Right cardiac atrium (tissue), 5 donors: ENCODE measurements at regions not wholly inside any gene's neighbourhood (a gene's known extent, or its start where the extent isn't known, plus 50 kb on each side); places are given as distances from the start of the nearest gene placed in this dataset.
A peak's percentile ranks its signal among the peaks of the same experiment; 100 is the strongest.

Experiments used
- ATAC-seq, 2 donors: fragments of 200-7000 bp; cut with Tn5 transposase; one replicate each; pipeline versions ENCODE4 v1.8.0 to v1.9.1; 2020; ENCODE audit warnings: moderate library complexity in 2 of 2, mild to moderate bottlenecking in 1 of 2
- DNase-seq, 3 donors: peaks; one replicate each; pipeline ENCODE4 v3.0.0-alpha.2; 2020
- H3K27ac ChIP-seq: one replicate; pipeline ENCODE4 v1.5.1; 2013; ENCODE audit warnings: mild to moderate bottlenecking, low read length, control low read depth, moderate library complexity
- H3K27me3 ChIP-seq: one replicate; pipeline ENCODE4 v1.6.1; 2013; ENCODE audit not compliant: control insufficient read depth, insufficient read depth
- H3K4me1 ChIP-seq: one replicate; pipeline ENCODE4 v1.6.1; 2013; ENCODE audit warnings: low read length; ENCODE audit not compliant: control insufficient read depth, insufficient read depth
- H3K4me3 ChIP-seq: one replicate; pipeline ENCODE4 v1.5.1; 2013; ENCODE audit warnings: low read length, control low read depth
- H3K9me3 ChIP-seq: one replicate; pipeline ENCODE4 v1.6.1; 2013; ENCODE audit warnings: low read length; ENCODE audit not compliant: control insufficient read depth
- WGBS: extraction: QIAGEN DNeasy Blood & Tissue Kit; methylation state at CpG from one replicate; pipeline ENCODE4 v1.1.7; 2013; 5-methylcytosine and 5-hydroxymethylcytosine counted together
- intact Hi-C, 4 donors: fragments of 100-400 bp; cut with DNase I; formaldehyde crosslinking; loops; one replicate each; pipeline versions ENCODE4 v1.11.0 to v1.14.0; 2022 to 2023
- donor health status: healthy with polysubstance abuse.
- donor health status: DM: no; HTN: yes; CAD: no.
- donor health status: DM: no; HTN: no; CAD: no.
- donor health status: DM: no; HTN: yes; CAD: no; lungs with severe emphysema.
- donor health status: DM: yes; HTN: yes; CAD: no.

- ATAC-seq (no peak), DNase-seq (no peak)
- Histone ChIP-seq H3K27ac (no peak overlapping the region), H3K9me3 (no peaks in the 10 kb centered on the region), H3K27me3 (no peaks in the 10 kb centered on the region), H3K4me3 (no peak overlapping the region), H3K4me1 (no peaks in the 10 kb centered on the region)
- 93% methylated on average over 10 of the region's 10 CpGs for WGBS
- intact Hi-C loops, result no loop called here
Measured at GRCh38 chr1:8247811-8248436, 70.0 kb upstream of the SLC45A1 start.

GRCh38 chr1:8244304-8244703 lies 73.6 kb upstream of the SLC45A1 start:
- no peaks in the 10 kb centered on the region for H3K9me3 ChIP-seq
- no peak overlapping the region for H3K4me3 ChIP-seq
- H3K27me3 ChIP-seq, result no peaks in the 10 kb centered on the region
- DNase-seq (no peak), ATAC-seq (no peak)
- WGBS, result 92% methylated on average over 4 of the region's 4 CpGs
- H3K4me1 ChIP-seq, result peaks cover 2% of the 10 kb centered on the region
- intact Hi-C loops, result no loop called here
- no peak overlapping the region for H3K27ac ChIP-seq

- DNase-seq (no peak), ATAC-seq (no peak)
- Histone ChIP-seq H3K27ac (no peak overlapping the region), H3K4me1 (peaks cover 2% of the 10 kb centered on the region), H3K27me3 (no peaks in the 10 kb centered on the region), H3K4me3 (no peak overlapping the region), H3K9me3 (no peaks in the 10 kb centered on the region)
- intact Hi-C loops, result no loop called here
- WGBS, result 82% methylated on average over 7 of the region's 7 CpGs
Measured at GRCh38 chr1:8242498-8242897, 75.4 kb upstream of the SLC45A1 start.

- DNase-seq (no peak), ATAC-seq (no peak)
- no peaks in the 10 kb centered on the region for H3K9me3 ChIP-seq
- no peak overlapping the region for H3K27ac ChIP-seq
- intact Hi-C loops, result no loop called here
- no peak overlapping the region for H3K4me3 ChIP-seq
- H3K4me1 ChIP-seq, result peaks cover 2% of the 10 kb centered on the region
- no peaks in the 10 kb centered on the region for H3K27me3 ChIP-seq
- WGBS, result 76% methylated on average over 14 of the region's 14 CpGs
Measured at GRCh38 chr1:8241417-8242014, 76.4 kb upstream of the SLC45A1 start.

GRCh38 chr1:8239306-8240023 lies 78.4 kb upstream of the SLC45A1 start:
- no peaks in the 10 kb centered on the region for H3K9me3 ChIP-seq
- no peak overlapping the region for H3K27ac ChIP-seq
- WGBS, result 72% methylated on average over 14 of the region's 14 CpGs
- DNase-seq (peak; percentile 41 to 84 (median 73)), ATAC-seq (peak; percentile 47 to 80)
- intact Hi-C loops, result loop anchor here in 1 of 4 donors (5.0 kb wide), 1 partner anchor 212 kb away; the partner anchor contains the start of gene ERRFI1
- no peaks in the 10 kb centered on the region for H3K27me3 ChIP-seq
- no peak overlapping the region for H3K4me3 ChIP-seq
- peaks cover 2% of the 10 kb centered on the region for H3K4me1 ChIP-seq

GRCh38 chr1:8239039-8239305 lies 78.9 kb upstream of the SLC45A1 start:
- 70% methylated on average over 5 of the region's 5 CpGs for WGBS

GRCh38 chr1:8238141-8239038 lies 79.5 kb upstream of the SLC45A1 start:
- Histone ChIP-seq H3K4me3 (no peak overlapping the region), H3K4me1 (peaks cover 2% of the 10 kb centered on the region), H3K9me3 (no peaks in the 10 kb centered on the region), H3K27me3 (no peaks in the 10 kb centered on the region), H3K27ac (no peak overlapping the region)
- ATAC-seq, result peak; percentile 42 to 48
- no peak for DNase-seq
- 55% methylated on average over 20 of the region's 20 CpGs for WGBS
- intact Hi-C loops, result loop anchor here in 1 of 4 donors (5.0 kb wide), 1 partner anchor 211 kb away; the partner anchor contains the start of gene ERRFI1

More at GRCh38 chr1:8239039-8239305, 78.9 kb upstream of the SLC45A1 start:
- Histone ChIP-seq H3K27ac (no peak overlapping the region), H3K27me3 (no peaks in the 10 kb centered on the region), H3K4me1 (peaks cover 2% of the 10 kb centered on the region), H3K9me3 (no peaks in the 10 kb centered on the region), H3K4me3 (no peak overlapping the region)
- DNase-seq (peak in 2 of 3 donors; percentile 36 to 69), ATAC-seq (peak; percentile 82 to 85)
- intact Hi-C loops, result loop anchor here in 1 of 4 donors (5.0 kb wide), 1 partner anchor 212 kb away; the partner anchor contains the start of gene ERRFI1

GRCh38 chr1:8232036-8232757 lies 85.7 kb upstream of the SLC45A1 start:
- DNase-seq (peak in 1 of 3 donors; percentile 24), ATAC-seq (peak; percentile 31 to 39)
- intact Hi-C loops, result no loop called here
- Histone ChIP-seq H3K27me3 (no peaks in the 10 kb centered on the region), H3K27ac (no peak overlapping the region), H3K4me1 (no peaks in the 10 kb centered on the region), H3K4me3 (no peak overlapping the region), H3K9me3 (no peaks in the 10 kb centered on the region)
- 49% methylated on average over 25 of the region's 25 CpGs for WGBS

GRCh38 chr1:8230292-8230621 lies 87.7 kb upstream of the SLC45A1 start:
- no peak overlapping the region for H3K4me3 ChIP-seq
- H3K4me1 ChIP-seq, result no peaks in the 10 kb centered on the region
- H3K27ac ChIP-seq, result no peak overlapping the region
- WGBS, result 88% methylated on average over 7 of the region's 7 CpGs
- ATAC-seq (no peak), DNase-seq (peak in 1 of 3 donors; percentile 15)
- intact Hi-C loops, result no loop called here
- H3K9me3 ChIP-seq, result no peaks in the 10 kb centered on the region
- no peaks in the 10 kb centered on the region for H3K27me3 ChIP-seq

- 93% methylated on average over 2 of the region's 2 CpGs for WGBS
- Histone ChIP-seq H3K27ac (no peak overlapping the region), H3K4me3 (no peak overlapping the region), H3K9me3 (no peaks in the 10 kb centered on the region), H3K4me1 (peaks cover 2% of the 10 kb centered on the region), H3K27me3 (no peaks in the 10 kb centered on the region)
- intact Hi-C loops, result no loop called here
- no peak for DNase-seq
- ATAC-seq, result no peak
Measured at GRCh38 chr1:8228253-8228652, 89.7 kb upstream of the SLC45A1 start.
